H9 (cell line): ENCODE measurements at regions not wholly inside any gene's neighbourhood (a gene's known extent, or its start where the extent isn't known, plus 50 kb on each side); places are given as distances from the start of the nearest gene placed in this dataset.

Experiments
- DNase-seq: peaks from one replicate; pipeline ENCODE4 v3.0.0-alpha.2; 2017
- H2AFZ ChIP-seq: one replicate; pipeline ENCODE4 v1.6.1; 2013; ENCODE audit warnings: mild to moderate bottlenecking, low read length, control low read depth, moderate library complexity
- H2AK5ac ChIP-seq: 2 replicates; pipeline ENCODE4 v1.6.1; 2013; ENCODE audit warnings: low read length, control low read depth, mixed read lengths; ENCODE audit not compliant: insufficient read length
- H2BK120ac ChIP-seq: one replicate; pipeline ENCODE4 v1.6.1; 2013; ENCODE audit warnings: low read depth, mild to moderate bottlenecking, low read length, control low read depth, inconsistent platforms; ENCODE audit not compliant: poor library complexity, severe bottlenecking
- H2BK12ac ChIP-seq: 2 replicates; pipeline ENCODE4 v1.6.1; 2013; ENCODE audit warnings: low read length, control low read depth, mixed read lengths, low read depth; ENCODE audit not compliant: insufficient read length
- H2BK15ac ChIP-seq: 2 replicates; pipeline ENCODE4 v1.6.1; 2013; ENCODE audit warnings: low read depth, low read length, control low read depth
- H2BK20ac ChIP-seq: one replicate; pipeline ENCODE4 v1.6.1; 2013; ENCODE audit warnings: low read depth, mild to moderate bottlenecking, low read length, control low read depth, inconsistent platforms; ENCODE audit not compliant: poor library complexity, severe bottlenecking
- H2BK5ac ChIP-seq: 2 replicates; pipeline ENCODE4 v1.6.1; 2013; ENCODE audit warnings: low read length, control low read depth, mixed read lengths; ENCODE audit not compliant: insufficient read length
- H3K14ac ChIP-seq: 2 replicates; pipeline ENCODE4 v1.6.1; 2013; ENCODE audit warnings: low read length, control low read depth; ENCODE audit not compliant: insufficient read depth
- H3K18ac ChIP-seq: 2 replicates; pipeline ENCODE4 v1.6.1; 2013; ENCODE audit warnings: low read depth, mild to moderate bottlenecking, mixed read lengths, low read length, control low read depth; ENCODE audit not compliant: insufficient read length
- H3K23ac ChIP-seq: 2 replicates; pipeline ENCODE4 v1.6.1; 2013; ENCODE audit warnings: low read length, control low read depth, mixed read lengths, low read depth; ENCODE audit not compliant: insufficient read length
- H3K23me2 ChIP-seq: 2 replicates; pipeline ENCODE4 v1.6.1; 2013; ENCODE audit warnings: low read depth, mild to moderate bottlenecking, mixed read lengths, low read length, control low read depth; ENCODE audit not compliant: insufficient read length, poor library complexity, severe bottlenecking
- H3K27ac ChIP-seq: 2 replicates; pipeline ENCODE4 v1.5.1; 2013; ENCODE audit warnings: low read length, control low read depth, mixed read lengths, low read depth; ENCODE audit not compliant: insufficient read length
- H3K27me3 ChIP-seq: 2 replicates; pipeline ENCODE4 v1.6.1; 2013; ENCODE audit warnings: low read length, control low read depth, inconsistent platforms; ENCODE audit not compliant: insufficient read depth
- H3K4ac ChIP-seq: 2 replicates; pipeline ENCODE4 v1.6.1; 2013; ENCODE audit warnings: low read depth, mild to moderate bottlenecking, control low read depth, inconsistent platforms, low read length, moderate library complexity
- H3K4me1 ChIP-seq: 2 replicates; pipeline ENCODE4 v1.6.1; 2013; ENCODE audit warnings: low read length, control low read depth, inconsistent platforms; ENCODE audit not compliant: insufficient read depth
- H3K4me2 ChIP-seq: 2 replicates; pipeline ENCODE4 v1.6.1; 2013; ENCODE audit warnings: low read length, control low read depth, mixed read lengths; ENCODE audit not compliant: insufficient read length, insufficient read depth
- H3K56ac ChIP-seq: 2 replicates; pipeline ENCODE4 v1.6.1; 2013; ENCODE audit warnings: low read depth, mild to moderate bottlenecking, mixed read lengths, low read length, control low read depth; ENCODE audit not compliant: insufficient read length
- H3K79me1 ChIP-seq: 2 replicates; pipeline ENCODE4 v1.6.1; 2013; ENCODE audit warnings: low read depth, mild to moderate bottlenecking, moderate library complexity, low read length, control low read depth, inconsistent platforms; ENCODE audit not compliant: insufficient read depth, poor library complexity, severe bottlenecking
- H3K79me2 ChIP-seq: 2 replicates; pipeline ENCODE4 v1.6.1; 2013; ENCODE audit warnings: low read length, control low read depth, inconsistent platforms; ENCODE audit not compliant: insufficient read depth
- H3K9ac ChIP-seq: 2 replicates; pipeline ENCODE4 v1.6.1; 2013; ENCODE audit warnings: low read length, control low read depth, mixed read lengths; ENCODE audit not compliant: insufficient read length; ENCODE audit errors: extremely low read depth
- H3K9me3 ChIP-seq: one replicate; pipeline ENCODE4 v1.6.1; 2013; ENCODE audit warnings: low read depth, low read length, inconsistent platforms; ENCODE audit not compliant: control insufficient read depth
- H3T11ph ChIP-seq: one replicate; pipeline ENCODE4 v1.6.1; 2013; ENCODE audit warnings: mild to moderate bottlenecking, low read length, control low read depth, inconsistent platforms
- H4K20me1 ChIP-seq: one replicate; pipeline ENCODE4 v1.6.1; 2013; ENCODE audit not compliant: control insufficient read depth, insufficient read length, insufficient read depth
- H4K5ac ChIP-seq: 2 replicates; pipeline ENCODE4 v1.6.1; 2013; ENCODE audit warnings: low read depth, mild to moderate bottlenecking, mixed read lengths, low read length, control low read depth; ENCODE audit not compliant: insufficient read length
- H4K8ac ChIP-seq: replicated peaks from 2 replicates; pipeline ENCODE4 v1.6.1; 2013; ENCODE audit warnings: low read length, control low read depth, mixed read lengths, low read depth; ENCODE audit not compliant: insufficient read length
- H4K91ac ChIP-seq: 2 replicates; pipeline ENCODE4 v1.6.1; 2013; ENCODE audit warnings: low read depth, mild to moderate bottlenecking, moderate library complexity, mixed read lengths, low read length, control low read depth; ENCODE audit not compliant: insufficient read length
- H3K27ac Mint-ChIP-seq, 3 experiments: 2 replicates in 2 of 3; 3 replicates in 1 of 3; pipeline ENCODE4 v1.8.0; 2020 to 2021; ENCODE audit warnings: mixed read lengths in 3 of 3, mild to moderate bottlenecking in 1 of 3, moderate library complexity in 1 of 3
- H3K27me3 Mint-ChIP-seq: 2 replicates; pipeline ENCODE4 v1.8.0; 2021; ENCODE audit warnings: low read depth, mild to moderate bottlenecking, moderate library complexity, mixed read lengths
- H3K36me3 Mint-ChIP-seq, 3 experiments: 2 replicates in 2 of 3; 3 replicates in 1 of 3; pipeline ENCODE4 v1.8.0; 2020 to 2021; ENCODE audit warnings: low read depth in 3 of 3, mixed read lengths in 3 of 3; ENCODE audit not compliant: insufficient read depth in 1 of 3
- H3K4me1 Mint-ChIP-seq, 2 experiments: 2 replicates each; pipeline ENCODE4 v1.8.0; 2020; ENCODE audit warnings: mixed read lengths in 2 of 2
- H3K4me3 Mint-ChIP-seq, 2 experiments: 2 replicates in 1 of 2; 3 replicates in 1 of 2; pipeline ENCODE4 v1.8.0; 2020 to 2021; ENCODE audit warnings: mild to moderate bottlenecking in 2 of 2, mixed read lengths in 2 of 2, moderate library complexity in 1 of 2
- H3K9me3 Mint-ChIP-seq, 2 experiments: 2 replicates in 1 of 2; 3 replicates in 1 of 2; pipeline ENCODE4 v1.8.0; 2020; ENCODE audit warnings: mild to moderate bottlenecking in 2 of 2, mixed read lengths in 2 of 2, moderate library complexity in 1 of 2
- CTCF ChIP-seq: fragments of 200-600 bp; sonication (generic); conservative IDR thresholded peaks from 3 replicates; pipeline ENCODE4 v1.8.0; 2021; ENCODE audit warnings: antibody characterized with exemption, mild to moderate bottlenecking
- WGBS: extraction: QIAGEN DNeasy Blood & Tissue Kit; methylation state at CpG from one replicate; pipeline ENCODE4 v1.1.7; 2013; ENCODE audit warnings: missing lambda C conversion rate, low lambda C conversion rate, mixed read lengths; ENCODE audit not compliant: insufficient read length; ENCODE audit errors: extremely low coverage; 5-methylcytosine and 5-hydroxymethylcytosine counted together

GRCh38 chr6:150541576-150541975 is 58.1 kb upstream of the PLEKHG1 start:
- H2BK15ac ChIP-seq, result no peak overlapping the region
- no peak overlapping the region for H3K4me2 ChIP-seq
- no peak overlapping the region for H3T11ph ChIP-seq
- H3K14ac ChIP-seq, result no peak overlapping the region
- no peak overlapping the region for H3K27ac ChIP-seq
- no peak overlapping the region for H2BK120ac ChIP-seq
- no peak overlapping the region for H2BK12ac ChIP-seq
- no peak overlapping the region for H4K5ac ChIP-seq
- H3K27me3 ChIP-seq, result no peaks in the 10 kb centered on the region
- H3K4me1 ChIP-seq, result no peaks in the 10 kb centered on the region
- no peaks in the 10 kb centered on the region for H3K23me2 ChIP-seq
- no peak overlapping the region for H4K91ac ChIP-seq
- no peak for DNase-seq
- no peak overlapping the region for H3K18ac ChIP-seq
- no peak overlapping the region for H2AFZ ChIP-seq
- H3K79me2 ChIP-seq, result no peaks in the 10 kb centered on the region
- H4K8ac ChIP-seq, result no peak overlapping the region
- H3K4me1 Mint-ChIP-seq, result no peaks in the 10 kb centered on the region
- no peak overlapping the region for H3K27ac Mint-ChIP-seq
- no peak overlapping the region for H2BK20ac ChIP-seq
- peaks cover 3 to 12% of the 10 kb centered on the region in 2 experiments; a peak in 3 of 5 replicates for H3K9me3 Mint-ChIP-seq
- H3K9me3 ChIP-seq, result no peaks in the 10 kb centered on the region
- WGBS, result no CpG with 5 or more reads among the region's 2 CpGs
- H3K56ac ChIP-seq, result no peak overlapping the region
- TF ChIP-seq CTCF, result no peak
- no peak overlapping the region for H2BK5ac ChIP-seq
- H2AK5ac ChIP-seq, result no peak overlapping the region
- no peak overlapping the region for H3K4me3 Mint-ChIP-seq
- no peaks in the 10 kb centered on the region for H3K79me1 ChIP-seq
- no peak overlapping the region for H3K4ac ChIP-seq
- H3K23ac ChIP-seq, result no peak overlapping the region
- H3K27me3 Mint-ChIP-seq, result peaks cover 10% of the 10 kb centered on the region
- no peak overlapping the region for H3K9ac ChIP-seq
- H4K20me1 ChIP-seq, result no peaks in the 10 kb centered on the region
- H3K36me3 Mint-ChIP-seq, result 0 out of 7 replicates have a peak, but pooled peaks cover 0 to 5% (median 0%) of the 10 kb centered on the region in 3 experiments
